Central memory CD8-positive, alpha-beta T cell (primary cell): ENCODE measurements at regions not wholly inside any gene's neighbourhood (a gene's known extent, or its start where the extent isn't known, plus 50 kb on each side); places are given as distances from the start of the nearest gene placed in this dataset.

ENCODE experiments used
- ATAC-seq: fragments of 150-1000 bp; cut with Tn5 transposase; replicated peaks from 2 replicates; pipeline ENCODE4 v1.10.0; 2022; ENCODE audit warnings: mild to moderate bottlenecking, moderate FRiP score, moderate number of reproducible peaks; ENCODE audit not compliant: poor library complexity, severe bottlenecking; ENCODE audit errors: extremely low read depth
- DNase-seq, 2 donors: peaks; one replicate each; pipeline ENCODE4 v3.0.0; 2021; ENCODE audit warnings: low spot score in 2 of 2
- H3K27ac Mint-ChIP-seq: one replicate; pipeline ENCODE4 v1.8.0; 2022; ENCODE audit warnings: low read depth, mild to moderate bottlenecking, moderate library complexity, mixed read lengths
- H3K27me3 Mint-ChIP-seq: one replicate; pipeline ENCODE4 v1.8.0; 2022; ENCODE audit warnings: mixed read lengths
- H3K36me3 Mint-ChIP-seq: one replicate; pipeline ENCODE4 v1.8.0; 2022; ENCODE audit warnings: mild to moderate bottlenecking, moderate library complexity, mixed read lengths; ENCODE audit not compliant: insufficient read depth
- H3K4me1 Mint-ChIP-seq: one replicate; pipeline ENCODE4 v1.8.0; 2022; ENCODE audit warnings: mixed read lengths
- H3K4me3 Mint-ChIP-seq: one replicate; pipeline ENCODE4 v1.8.0; 2022; ENCODE audit warnings: mild to moderate bottlenecking, moderate library complexity, mixed read lengths
- H3K9me3 Mint-ChIP-seq: one replicate; pipeline ENCODE4 v1.8.0; 2022; ENCODE audit warnings: mixed read lengths

DNA sequence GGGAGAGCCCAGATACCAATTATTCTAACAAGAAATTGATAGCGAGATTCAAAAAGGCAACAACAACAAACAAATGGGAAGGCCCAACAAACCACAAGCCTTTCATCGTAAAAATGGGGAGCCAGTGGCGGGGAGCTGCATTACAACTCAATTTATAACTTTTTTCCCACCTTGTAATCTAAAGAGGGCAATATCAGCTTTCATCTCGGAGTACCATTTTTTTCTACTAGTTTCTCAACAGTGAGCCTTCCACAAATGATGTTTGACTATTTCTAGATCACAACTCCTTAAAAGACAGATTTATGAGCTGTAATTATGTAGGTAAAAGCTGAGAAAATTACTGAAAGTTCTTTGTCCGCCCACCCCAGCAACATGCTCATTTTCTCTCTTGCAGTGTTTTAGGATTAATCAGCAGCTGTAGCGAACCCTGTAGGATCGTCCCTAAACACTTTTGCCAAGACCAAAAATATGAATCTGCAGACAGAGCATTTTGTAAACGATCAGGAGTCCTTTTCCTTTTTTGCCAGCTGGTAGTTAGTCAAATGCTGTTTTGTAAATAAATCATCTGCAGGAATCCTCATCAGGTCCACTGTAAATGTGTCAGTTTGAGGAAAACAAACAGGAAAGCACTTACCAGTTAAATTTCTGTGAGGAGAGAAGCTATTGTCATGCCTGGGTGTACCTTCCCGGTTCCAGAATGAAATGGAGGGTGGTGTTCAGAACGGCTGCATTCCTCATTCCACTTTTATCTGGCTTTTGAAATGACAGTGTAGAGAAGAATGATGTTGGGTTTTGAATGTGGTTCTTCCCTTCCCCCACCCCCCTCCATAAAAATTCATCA lies 53.2 kb downstream of the EEF1B2 start:
- Mint-ChIP-seq H3K4me3 (no peak overlapping the region), H3K4me1 (no peaks in the 10 kb centered on the region), H3K27ac (no peak overlapping the region), H3K27me3 (peaks cover 44% of the 10 kb centered on the region), H3K9me3 (no peaks in the 10 kb centered on the region), H3K36me3 (no peaks in the 10 kb centered on the region)
- ATAC-seq (no peak), DNase-seq (no peak)

DNA sequence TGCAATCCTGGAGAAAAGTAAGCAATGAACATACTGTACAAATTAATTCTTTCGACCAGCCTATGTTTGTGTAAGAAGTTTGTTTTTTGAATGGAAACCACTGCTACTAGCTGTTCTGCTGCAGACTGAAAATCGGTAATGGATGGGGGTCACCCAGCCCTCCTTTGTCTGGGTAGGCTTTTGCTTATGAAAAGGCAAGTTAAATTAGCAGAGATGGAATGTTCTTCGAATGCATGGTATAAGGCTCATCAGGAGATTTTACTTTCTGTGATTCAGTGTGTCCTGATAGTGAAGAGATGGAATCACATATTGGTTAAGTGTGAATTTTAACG lies 53.8 kb downstream of the EEF1B2 start:
- no peak overlapping the region for H3K27ac Mint-ChIP-seq
- DNase-seq (no peak), ATAC-seq (no peak)
- no peak overlapping the region for H3K4me3 Mint-ChIP-seq
- no peaks in the 10 kb centered on the region for H3K9me3 Mint-ChIP-seq
- peaks cover 49% of the 10 kb centered on the region for H3K27me3 Mint-ChIP-seq
- no peaks in the 10 kb centered on the region for H3K4me1 Mint-ChIP-seq
- no peaks in the 10 kb centered on the region for H3K36me3 Mint-ChIP-seq

- H3K36me3 Mint-ChIP-seq = no peaks in the 10 kb centered on the region
- no peak overlapping the region for H3K27ac Mint-ChIP-seq
- peaks cover 8% of the 10 kb centered on the region for H3K9me3 Mint-ChIP-seq
- H3K4me3 Mint-ChIP-seq = no peak overlapping the region
- no peak for ATAC-seq
- no peak for DNase-seq
- peaks cover 79% of the 10 kb centered on the region for H3K27me3 Mint-ChIP-seq
- no peaks in the 10 kb centered on the region for H3K4me1 Mint-ChIP-seq
Measured at GRCh38 chr2:206217166-206217565, 57.3 kb upstream of the ZDBF2 start.

DNA sequence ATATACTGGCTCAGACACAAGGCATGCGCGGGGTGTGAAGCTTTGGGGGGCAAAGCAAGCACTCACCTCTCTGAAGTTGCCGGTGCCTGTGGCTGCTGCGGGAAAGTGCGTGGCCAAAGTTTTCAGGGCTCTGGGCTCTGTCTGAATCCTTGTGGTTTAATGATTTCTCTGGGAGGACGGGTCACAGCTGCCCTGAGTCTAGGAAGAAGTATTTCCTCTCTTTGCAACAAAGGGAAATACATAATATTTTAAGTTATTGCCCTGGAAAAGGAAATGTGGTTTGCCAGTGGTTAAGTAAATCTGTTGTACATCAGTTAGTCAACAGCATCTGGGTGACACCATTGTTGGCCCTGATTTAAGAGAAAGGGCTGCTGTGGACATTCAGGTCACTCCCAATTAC lies 56.7 kb upstream of the ZDBF2 start:
- ATAC-seq = no peak
- H3K9me3 Mint-ChIP-seq = peaks cover 8% of the 10 kb centered on the region

GRCh38 chr2:206218156-206218555 lies 56.3 kb upstream of the ZDBF2 start:
- DNase-seq (no peak), ATAC-seq (no peak)
- no peaks in the 10 kb centered on the region for H3K36me3 Mint-ChIP-seq
- H3K9me3 Mint-ChIP-seq = peaks cover 8% of the 10 kb centered on the region
- H3K4me1 Mint-ChIP-seq = no peaks in the 10 kb centered on the region
- no peak overlapping the region for H3K4me3 Mint-ChIP-seq
- H3K27ac Mint-ChIP-seq = no peak overlapping the region
- peaks cover 76% of the 10 kb centered on the region for H3K27me3 Mint-ChIP-seq

More for the DNA sequence above, 56.7 kb upstream of the ZDBF2 start:
- H3K4me3 Mint-ChIP-seq = no peak overlapping the region
- no peak overlapping the region for H3K27ac Mint-ChIP-seq
- H3K36me3 Mint-ChIP-seq = no peaks in the 10 kb centered on the region
- H3K4me1 Mint-ChIP-seq = no peaks in the 10 kb centered on the region
- H3K27me3 Mint-ChIP-seq = peaks cover 79% of the 10 kb centered on the region
- no peak for DNase-seq

GRCh38 chr2:206218796-206219499 lies 55.5 kb upstream of the ZDBF2 start:
- Mint-ChIP-seq H3K4me1 (no peaks in the 10 kb centered on the region), H3K27ac (no peak overlapping the region), H3K27me3 (peaks cover 75% of the 10 kb centered on the region), H3K4me3 (no peak overlapping the region), H3K36me3 (no peaks in the 10 kb centered on the region), H3K9me3 (peaks cover 8% of the 10 kb centered on the region)
- ATAC-seq (no peak), DNase-seq (no peak)

GRCh38 chr2:206219957-206220356 lies 54.5 kb upstream of the ZDBF2 start:
- Mint-ChIP-seq H3K4me1 (no peaks in the 10 kb centered on the region), H3K9me3 (peaks cover 8% of the 10 kb centered on the region), H3K27ac (no peak overlapping the region), H3K27me3 (peaks cover 72% of the 10 kb centered on the region), H3K36me3 (no peaks in the 10 kb centered on the region), H3K4me3 (no peak overlapping the region)
- ATAC-seq (no peak), DNase-seq (no peak)

- no peak overlapping the region for H3K4me3 Mint-ChIP-seq
- H3K4me1 Mint-ChIP-seq = no peaks in the 10 kb centered on the region
- H3K27ac Mint-ChIP-seq = no peak overlapping the region
- H3K27me3 Mint-ChIP-seq = peaks cover 62% of the 10 kb centered on the region
- ATAC-seq (no peak), DNase-seq (no peak)
- no peaks in the 10 kb centered on the region for H3K36me3 Mint-ChIP-seq
- H3K9me3 Mint-ChIP-seq = peaks cover 8% of the 10 kb centered on the region
Measured at GRCh38 chr2:206220997-206221396, 53.5 kb upstream of the ZDBF2 start.
